Adrenal gland (tissue), 9 donors: ENCODE measurements at regions not wholly inside any gene's neighbourhood (a gene's known extent, or its start where the extent isn't known, plus 50 kb on each side); places are given as distances from the start of the nearest gene placed in this dataset.

Experiments
- DNase-seq, 7 donors: peaks; one replicate each; pipeline ENCODE4 v3.0.0-alpha.2; 2019 to 2020
- H3K27ac ChIP-seq, 5 donors: fragments of 200-600 bp; sonication (generic) in 4 of 5; 1 replicate in 3 of 5; 2 replicates in 2 of 5; pipeline versions ENCODE4 v1.5.1 to v1.8.0; 2016 to 2020; ENCODE audit warnings: mild to moderate bottlenecking in 1 of 5
- H3K27me3 ChIP-seq: fragments of 200-600 bp; 2 replicates; pipeline ENCODE4 v1.8.0; 2021
- H3K36me3 ChIP-seq, 2 donors: fragments of 200-600 bp; replicated peaks in 1 of 2; 1 replicate in 1 of 2; 2 replicates in 1 of 2; pipeline versions ENCODE4 v1.5.1 to v1.8.0; 2018 to 2022
- H3K4me1 ChIP-seq, 2 donors: fragments of 200-600 bp; replicated peaks in 1 of 2; 1 replicate in 1 of 2; 2 replicates in 1 of 2; pipeline versions ENCODE4 v1.5.1 to v1.8.0; 2018 to 2021
- H3K4me3 ChIP-seq, 4 donors: fragments of 200-600 bp; sonication (generic) in 3 of 4; one replicate each; pipeline ENCODE4 v1.5.1; 2016 to 2018
- H3K9me3 ChIP-seq, 3 donors: fragments of 200-600 bp; sonication (generic) in 1 of 3; replicated peaks in 1 of 3; 1 replicate in 2 of 3; 2 replicates in 1 of 3; pipeline versions ENCODE4 v1.5.1 to v1.8.0; 2016 to 2021
- CTCF ChIP-seq, 6 experiments: fragments of 450-650 bp in 4 of 6; fragments of 200-600 bp in 2 of 6; sonication (generic) in 1 of 6; IDR thresholded peaks; 1 replicate in 5 of 6; 2 replicates in 1 of 6; pipeline versions ENCODE4 v1.5.1 to v1.8.0; 2016 to 2021; ENCODE audit warnings: antibody characterized with exemption in 6 of 6, mild to moderate bottlenecking in 2 of 6, moderate library complexity in 1 of 6
- POLR2A ChIP-seq, 2 donors: fragments of 450-650 bp; IDR thresholded peaks; one replicate each; pipeline ENCODE4 v1.6.1; 2017; ENCODE audit warnings: antibody characterized with exemption in 2 of 2, mild to moderate bottlenecking in 2 of 2, moderate library complexity in 1 of 2
- WGBS, 4 donors: extraction: QIAGEN DNeasy Blood & Tissue Kit in 2 of 4; methylation state at CpG; one replicate each; pipeline versions ENCODE4 v1.1.5 to v1.1.7; 2013 to 2017; 5-methylcytosine and 5-hydroxymethylcytosine counted together
- intact Hi-C, 2 donors: fragments of 100-400 bp; cut with DNase I; formaldehyde crosslinking; loops; one replicate each; pipeline versions ENCODE4 v1.14.1 to v1.15.0; 2022 to 2023
- donor health status: healthy with polysubstance abuse.
- donor health status: Bipolar disorder and iron deficiency.
- donor health status: DM: yes; HTN: yes; CAD: no.
- donor health status: DM: no; HTN: no; CAD: no.
- donor health status: DM: no; HTN: no; CAD: no.

- H3K4me3 ChIP-seq: no peak overlapping the region
- no peaks in the 10 kb centered on the region for H3K9me3 ChIP-seq
- H3K4me1 ChIP-seq: no peaks in the 10 kb centered on the region
- no peak for DNase-seq
- intact Hi-C loops: no loop called here
- no peaks in the 10 kb centered on the region for H3K36me3 ChIP-seq
- TF ChIP-seq POLR2A (IDR thresholded peaks at IDR 0.05) (no peak), CTCF (IDR thresholded peaks at IDR 0.05) (no peak)
- H3K27ac ChIP-seq: no peak overlapping the region
- H3K27me3 ChIP-seq: no peaks in the 10 kb centered on the region
- 59 to 77% (median 76%) methylated on average over 5 to 6 of the region's 6 CpGs for WGBS, 4 donors
These were observed 135.3 kb upstream of the NEDD9 start for GRCh38 chr6:11367638-11368199.

- no peak for DNase-seq
- Histone ChIP-seq H3K4me1 (no peaks in the 10 kb centered on the region), H3K27me3 (no peaks in the 10 kb centered on the region), H3K27ac (peak overlapping the region in 2 of 5 donors; percentile 2 to 78), H3K4me3 (no peak overlapping the region), H3K36me3 (no peaks in the 10 kb centered on the region), H3K9me3 (no peaks in the 10 kb centered on the region)
- intact Hi-C loops: no loop called here
- no peak for TF ChIP-seq POLR2A (IDR thresholded peaks at IDR 0.05)
- TF ChIP-seq CTCF (IDR thresholded peaks at IDR 0.05): no peak
- WGBS, 4 donors: 62 to 73% (median 67%) methylated on average over 4 of the region's 4 CpGs
These were observed 134.6 kb upstream of the NEDD9 start for GRCh38 chr6:11366934-11367637.

GRCh38 chr6:11366183-11366933 is 133.9 kb upstream of the NEDD9 start:
- no peaks in the 10 kb centered on the region for H3K9me3 ChIP-seq
- no peak for DNase-seq
- no peaks in the 10 kb centered on the region for H3K27me3 ChIP-seq
- intact Hi-C loops: no loop called here
- TF ChIP-seq POLR2A (IDR thresholded peaks at IDR 0.05): no peak
- TF ChIP-seq CTCF (IDR thresholded peaks at IDR 0.05): no peak
- no peak overlapping the region for H3K4me3 ChIP-seq
- H3K27ac ChIP-seq: peak overlapping the region in 4 of 5 donors; percentile 43 to 78 (median 64)
- no peaks in the 10 kb centered on the region for H3K36me3 ChIP-seq
- H3K4me1 ChIP-seq: no peaks in the 10 kb centered on the region
- WGBS, 4 donors: 68 to 76% (median 72%) methylated on average over 7 of the region's 7 CpGs

GRCh38 chr6:11364971-11365397 is 132.5 kb upstream of the NEDD9 start:
- TF ChIP-seq CTCF (IDR thresholded peaks at IDR 0.05) (no peak), POLR2A (IDR thresholded peaks at IDR 0.05) (no peak)
- Histone ChIP-seq H3K4me1 (no peaks in the 10 kb centered on the region), H3K36me3 (no peaks in the 10 kb centered on the region), H3K27ac (peak overlapping the region in 4 of 5 donors; percentile 53 to 86 (median 68)), H3K9me3 (no peaks in the 10 kb centered on the region), H3K27me3 (no peaks in the 10 kb centered on the region), H3K4me3 (no peak overlapping the region)
- WGBS, 4 donors: 53 to 60% (median 57%) methylated on average over 5 of the region's 5 CpGs
- intact Hi-C loops: no loop called here
- DNase-seq: peak in 5 of 7 donors; percentile 23 to 70 (median 34)
